H1 (cell line): ENCODE measurements at regions not wholly inside any gene's neighbourhood (a gene's known extent, or its start where the extent isn't known, plus 50 kb on each side); places are given as distances from the start of the nearest gene placed in this dataset.

Source experiments
- CTCF ChIA-PET: fragments of 300-600 bp; sonication (Branson Sonifier 250); formaldehyde crosslinking; loops from one replicate; lab custom pipeline; 2021; ENCODE audit not compliant: partially characterized antibody; lab: Charles Lee
- POLR2A ChIA-PET: fragments of 300-600 bp; sonication (Branson Sonifier 250); formaldehyde crosslinking; loops from one replicate; lab custom pipeline; 2021; ENCODE audit warnings: inconsistent platforms; ENCODE audit not compliant: partially characterized antibody; lab: Charles Lee
- DNase-seq, 2 experiments: peaks; one replicate each; pipeline versions ENCODE4 v3.0.0 to v3.0.0-alpha.2; 2010 to 2022; ENCODE audit warnings: low spot score in 2 of 2, low read depth in 1 of 2, mixed read lengths in 1 of 2
- FAIRE-seq: peaks from 2 replicates; lab custom pipeline; 2011; peaks lifted over from hg19 to GRCh38; lab: Jason Lieb, UNC
- H2AFZ ChIP-seq: 2 replicates; pipeline ENCODE4 v1.8.1; 2012; ENCODE audit warnings: low read length, inconsistent platforms
- H2AK5ac ChIP-seq: 2 replicates; pipeline ENCODE4 v1.6.1; 2013; ENCODE audit warnings: low read depth, low read length
- H2BK120ac ChIP-seq: replicated peaks from 2 replicates; pipeline ENCODE3; 2013; ENCODE audit warnings: low read depth, low read length, inconsistent platforms
- H2BK12ac ChIP-seq: 2 replicates; pipeline ENCODE4 v1.6.1; 2013; ENCODE audit warnings: low read depth, low read length
- H2BK15ac ChIP-seq: 2 replicates; pipeline ENCODE4 v1.6.1; 2013; ENCODE audit warnings: low read length
- H2BK20ac ChIP-seq: 2 replicates; pipeline ENCODE4 v1.6.1; 2013; ENCODE audit warnings: low read length
- H2BK5ac ChIP-seq: 2 replicates; pipeline ENCODE4 v1.6.1; 2013; ENCODE audit warnings: low read depth, low read length
- H3K14ac ChIP-seq: 2 replicates; pipeline ENCODE4 v1.6.1; 2013; ENCODE audit warnings: inconsistent platforms; ENCODE audit not compliant: insufficient read length
- H3K18ac ChIP-seq: 2 replicates; pipeline ENCODE4 v1.6.1; 2013; ENCODE audit warnings: low read length; ENCODE audit errors: extremely low read depth
- H3K23ac ChIP-seq: 2 replicates; pipeline ENCODE4 v1.6.1; 2013; ENCODE audit warnings: inconsistent platforms; ENCODE audit not compliant: insufficient read length
- H3K23me2 ChIP-seq: 2 replicates; pipeline ENCODE4 v1.6.1; 2013; ENCODE audit warnings: low read depth, low read length
- H3K27ac ChIP-seq: 2 replicates; pipeline ENCODE4 v1.6.1; 2011; ENCODE audit warnings: low read depth, low read length, inconsistent platforms
- H3K27me3 ChIP-seq, 4 experiments: replicated peaks in 1 of 4; 1 replicate in 1 of 4; 2 replicates in 3 of 4; pipeline versions ENCODE4 v1.6.1 to v1.8.1; 2011 to 2013; ENCODE audit warnings: low read length in 3 of 4, mild to moderate bottlenecking in 3 of 4, inconsistent platforms in 2 of 4, mixed read lengths in 2 of 4, moderate library complexity in 1 of 4; ENCODE audit not compliant: control insufficient read depth in 3 of 4, insufficient read depth in 3 of 4; ENCODE audit errors: extremely low read depth in 1 of 4
- H3K36me3 ChIP-seq, 4 experiments: 2 replicates each; pipeline versions ENCODE4 v1.6.1 to v1.8.1; 2011 to 2013; ENCODE audit warnings: mild to moderate bottlenecking in 4 of 4, low read length in 3 of 4, moderate library complexity in 2 of 4, control low read depth in 1 of 4, inconsistent platforms in 1 of 4; ENCODE audit not compliant: insufficient read depth in 4 of 4, control insufficient read depth in 2 of 4
- H3K4ac ChIP-seq: replicated peaks from 2 replicates; pipeline ENCODE3; 2013; ENCODE audit warnings: low read length, low read depth, mixed read lengths, inconsistent platforms; ENCODE audit not compliant: insufficient read length
- H3K4me1 ChIP-seq, 4 experiments: replicated peaks in 1 of 4; 1 replicate in 1 of 4; 2 replicates in 3 of 4; pipeline versions ENCODE4 v1.6.1 to v1.8.1; 2011 to 2013; ENCODE audit warnings: low read length in 3 of 4, inconsistent platforms in 2 of 4, mixed read lengths in 1 of 4; ENCODE audit not compliant: insufficient read depth in 4 of 4, control insufficient read depth in 3 of 4
- H3K4me2 ChIP-seq, 2 experiments: 2 replicates each; pipeline versions ENCODE4 v1.6.1 to v1.8.1; 2011 to 2013; ENCODE audit warnings: low read depth in 2 of 2, low read length in 2 of 2, control low read depth in 1 of 2, inconsistent platforms in 1 of 2, mild to moderate bottlenecking in 1 of 2; ENCODE audit not compliant: insufficient read depth in 1 of 2
- H3K4me3 ChIP-seq, 4 experiments: fragments of 200-600, 300-600 bp in 1 of 4; sonication (generic), shearing (Covaris generic), sonication (Bioruptor Twin) in 1 of 4; 2 replicates each; pipeline versions ENCODE4 v1.5.1 to v1.8.1; 2011 to 2016; ENCODE audit warnings: low read length in 4 of 4, low read depth in 3 of 4, control low read depth in 2 of 4, inconsistent platforms in 2 of 4, mild to moderate bottlenecking in 2 of 4, mixed read lengths in 1 of 4, moderate library complexity in 1 of 4; ENCODE audit not compliant: insufficient read depth in 2 of 4; ENCODE audit errors: extremely low read depth in 1 of 4
- H3K56ac ChIP-seq: replicated peaks from 2 replicates; pipeline ENCODE3; 2013; ENCODE audit warnings: low read depth, mild to moderate bottlenecking, mixed read lengths, low read length, inconsistent platforms; ENCODE audit not compliant: insufficient read length
- H3K79me1 ChIP-seq: 2 replicates; pipeline ENCODE4 v1.6.1; 2013; ENCODE audit warnings: low read depth, low read length, control low read depth
- H3K79me2 ChIP-seq, 2 experiments: 2 replicates each; pipeline versions ENCODE4 v1.6.1 to v1.8.1; 2012 to 2013; ENCODE audit warnings: low read length in 2 of 2, mild to moderate bottlenecking in 2 of 2, inconsistent platforms in 1 of 2; ENCODE audit not compliant: insufficient read depth in 2 of 2, control insufficient read depth in 1 of 2
- H3K9ac ChIP-seq, 4 experiments: replicated peaks in 1 of 4; 1 replicate in 1 of 4; 2 replicates in 3 of 4; pipeline versions ENCODE4 v1.6.1 to v1.8.1; 2011 to 2013; ENCODE audit warnings: low read depth in 3 of 4, low read length in 3 of 4, control low read depth in 2 of 4, mild to moderate bottlenecking in 2 of 4, moderate library complexity in 2 of 4, inconsistent platforms in 1 of 4; ENCODE audit errors: extremely low read depth in 1 of 4
- H3K9me3 ChIP-seq, 2 experiments: 2 replicates each; pipeline versions ENCODE4 v1.6.1 to v1.8.1; 2012 to 2013; ENCODE audit warnings: mild to moderate bottlenecking in 2 of 2, moderate library complexity in 2 of 2, control low read depth in 1 of 2, inconsistent platforms in 1 of 2, low read depth in 1 of 2, low read length in 1 of 2, mixed read lengths in 1 of 2; ENCODE audit not compliant: insufficient read depth in 2 of 2
- H4K20me1 ChIP-seq, 2 experiments: replicated peaks in 1 of 2; 2 replicates each; pipeline versions ENCODE3 to v1.8.1; 2011 to 2013; ENCODE audit warnings: inconsistent platforms in 2 of 2, low read length in 2 of 2, mild to moderate bottlenecking in 1 of 2; ENCODE audit not compliant: insufficient read depth in 2 of 2, control insufficient read depth in 1 of 2
- H4K5ac ChIP-seq: 2 replicates; pipeline ENCODE4 v1.6.1; 2013; ENCODE audit warnings: low read length, low read depth, mixed read lengths, inconsistent platforms; ENCODE audit not compliant: insufficient read length
- H4K8ac ChIP-seq: 2 replicates; pipeline ENCODE4 v1.8.0; 2013; ENCODE audit warnings: mild to moderate bottlenecking, moderate library complexity, low read length, inconsistent platforms; ENCODE audit not compliant: insufficient read depth; ENCODE audit errors: extremely low read depth
- H4K91ac ChIP-seq: replicated peaks from 2 replicates; pipeline ENCODE3; 2013; ENCODE audit warnings: low read length, mixed read lengths, inconsistent platforms; ENCODE audit not compliant: insufficient read length
- BACH1 ChIP-seq: IDR thresholded peaks from 2 replicates; pipeline ENCODE4 v1.6.1; 2012; ENCODE audit warnings: low read length, improper control_type of control experiment
- CHD2 ChIP-seq: IDR thresholded peaks from 2 replicates; pipeline ENCODE4 v1.6.1; 2012; ENCODE audit warnings: low read length, improper control_type of control experiment
- HDAC6 ChIP-seq: IDR thresholded peaks from one replicate; pipeline ENCODE4 v1.7.1; 2012; ENCODE audit warnings: low read depth, mild to moderate bottlenecking, inconsistent platforms, low read length, moderate library complexity
- MAFK ChIP-seq: IDR thresholded peaks from 2 replicates; pipeline ENCODE4 v1.6.1; 2012; ENCODE audit warnings: low read depth, mild to moderate bottlenecking, improper control_type of control experiment, low read length
- SIN3A ChIP-seq, 2 experiments: IDR thresholded peaks in 1 of 2; conservative IDR thresholded peaks in 1 of 2; 2 replicates each; pipeline ENCODE4 v1.6.1; 2011 to 2012; ENCODE audit warnings: low read length in 2 of 2, improper control_type of control experiment in 1 of 2, low read depth in 1 of 2, mild to moderate bottlenecking in 1 of 2
- SIRT6 ChIP-seq: IDR thresholded peaks from one replicate; pipeline ENCODE4 v1.7.1; 2012; ENCODE audit warnings: low read length, inconsistent platforms
- SP1 ChIP-seq: IDR thresholded peaks from 2 replicates; pipeline ENCODE4 v1.6.1; 2011; ENCODE audit warnings: low read depth, low read length
- WGBS, 2 experiments: shearing (Covaris generic) in 1 of 2; methylation state at CpG; one replicate each; pipeline versions ENCODE4 v1.1.6 to v1.1.7; 2013 to 2015; ENCODE audit warnings: low lambda C conversion rate in 2 of 2, mixed read lengths in 2 of 2, inconsistent platforms in 1 of 2, low coverage in 1 of 2, missing lambda C conversion rate in 1 of 2; ENCODE audit not compliant: insufficient replicate concordance in 2 of 2, insufficient coverage in 1 of 2, insufficient read length in 1 of 2; ENCODE audit errors: extremely low coverage in 1 of 2, missing lambda C conversion rate in 1 of 2; 5-methylcytosine and 5-hydroxymethylcytosine counted together

GRCh38 chr16:62254372-62254771 lies 218.1 kb upstream of the CDH8 start:
- no peaks in the 10 kb centered on the region for H3K36me3 ChIP-seq
- H2BK12ac ChIP-seq, result no peak overlapping the region
- H2AK5ac ChIP-seq, result no peak overlapping the region
- no peak overlapping the region for H3K18ac ChIP-seq
- no peak overlapping the region for H3K27ac ChIP-seq
- no peak overlapping the region for H3K14ac ChIP-seq
- DNase-seq (no peak), FAIRE-seq (no peak)
- H3K4me1 ChIP-seq, result peaks cover 0 to 7% (median under 1%) of the 10 kb centered on the region in 4 experiments; a peak in 3 of 7 replicates
- no peak overlapping the region for H4K8ac ChIP-seq
- no peak overlapping the region for H3K4ac ChIP-seq
- no peak overlapping the region for H3K4me3 ChIP-seq
- H2BK120ac ChIP-seq, result no peak overlapping the region
- ChIA-PET CTCF (interaction anchor here (0.9 to 4.6 kb wide), 9 partner anchors 7 to 113 kb away, joined by 3 to 39 read pairs (median 6); no protein-coding TSS in a partner anchor), POLR2A (no interaction called here)
- H4K20me1 ChIP-seq, result no peaks in the 10 kb centered on the region
- H3K9ac ChIP-seq, result no peak overlapping the region
- no peak overlapping the region for H2BK20ac ChIP-seq
- H3K9me3 ChIP-seq, result no peaks in the 10 kb centered on the region
- no peak overlapping the region for H3K23ac ChIP-seq
- no peak overlapping the region for H2AFZ ChIP-seq
- no peak overlapping the region for H2BK5ac ChIP-seq
- H3K23me2 ChIP-seq, result no peaks in the 10 kb centered on the region
- no peaks in the 10 kb centered on the region for H3K79me1 ChIP-seq
- H3K4me2 ChIP-seq, result no peak overlapping the region
- no peak overlapping the region for H4K91ac ChIP-seq
- H2BK15ac ChIP-seq, result no peak overlapping the region
- no peak overlapping the region for H3K56ac ChIP-seq
- H3K27me3 ChIP-seq, result no peaks in the 10 kb centered on the region; a peak in 1 of 7 replicates
- H3K79me2 ChIP-seq, result no peaks in the 10 kb centered on the region
- WGBS, 2 experiments, result 80% methylated on average over 5 of the region's 5 CpGs; no CpG with 5 or more reads in 1 of the 2 experiments
- no peak overlapping the region for H4K5ac ChIP-seq
- TF ChIP-seq MAFK (no peak), SP1 (no peak), BACH1 (no peak), SIN3A (conservative IDR thresholded peaks at IDR 0.05 in 1 of 2, IDR thresholded peaks at IDR 0.05 in 1 of 2; ENCODE audit: low read depth in 1 of 2, low read length in 2 of 2) (no peak), HDAC6 (no peak), CHD2 (no peak), SIRT6 (no peak)
